H9 (cell line): ENCODE measurements at regions not wholly inside any gene's neighbourhood (a gene's known extent, or its start where the extent isn't known, plus 50 kb on each side); places are given as distances from the start of the nearest gene placed in this dataset.
A peak's percentile ranks its signal among the peaks of the same experiment; 100 is the strongest.
"Not testable (repeated sequence)": the region's sequence is repeated elsewhere in the genome, so short reads cannot be mapped to it uniquely, and the experiment has no call there.

Source experiments
- DNase-seq: peaks from one replicate; pipeline ENCODE4 v3.0.0-alpha.2; 2017
- H2AFZ ChIP-seq: one replicate; pipeline ENCODE4 v1.6.1; 2013; ENCODE audit warnings: mild to moderate bottlenecking, low read length, control low read depth, moderate library complexity
- H2AK5ac ChIP-seq: 2 replicates; pipeline ENCODE4 v1.6.1; 2013; ENCODE audit warnings: low read length, control low read depth, mixed read lengths; ENCODE audit not compliant: insufficient read length
- H2BK120ac ChIP-seq: one replicate; pipeline ENCODE4 v1.6.1; 2013; ENCODE audit warnings: low read depth, mild to moderate bottlenecking, low read length, control low read depth, inconsistent platforms; ENCODE audit not compliant: poor library complexity, severe bottlenecking
- H2BK12ac ChIP-seq: 2 replicates; pipeline ENCODE4 v1.6.1; 2013; ENCODE audit warnings: low read length, control low read depth, mixed read lengths, low read depth; ENCODE audit not compliant: insufficient read length
- H2BK15ac ChIP-seq: 2 replicates; pipeline ENCODE4 v1.6.1; 2013; ENCODE audit warnings: low read depth, low read length, control low read depth
- H2BK20ac ChIP-seq: one replicate; pipeline ENCODE4 v1.6.1; 2013; ENCODE audit warnings: low read depth, mild to moderate bottlenecking, low read length, control low read depth, inconsistent platforms; ENCODE audit not compliant: poor library complexity, severe bottlenecking
- H2BK5ac ChIP-seq: 2 replicates; pipeline ENCODE4 v1.6.1; 2013; ENCODE audit warnings: low read length, control low read depth, mixed read lengths; ENCODE audit not compliant: insufficient read length
- H3K14ac ChIP-seq: 2 replicates; pipeline ENCODE4 v1.6.1; 2013; ENCODE audit warnings: low read length, control low read depth; ENCODE audit not compliant: insufficient read depth
- H3K18ac ChIP-seq: 2 replicates; pipeline ENCODE4 v1.6.1; 2013; ENCODE audit warnings: low read depth, mild to moderate bottlenecking, mixed read lengths, low read length, control low read depth; ENCODE audit not compliant: insufficient read length
- H3K23ac ChIP-seq: 2 replicates; pipeline ENCODE4 v1.6.1; 2013; ENCODE audit warnings: low read length, control low read depth, mixed read lengths, low read depth; ENCODE audit not compliant: insufficient read length
- H3K23me2 ChIP-seq: 2 replicates; pipeline ENCODE4 v1.6.1; 2013; ENCODE audit warnings: low read depth, mild to moderate bottlenecking, mixed read lengths, low read length, control low read depth; ENCODE audit not compliant: insufficient read length, poor library complexity, severe bottlenecking
- H3K27ac ChIP-seq: 2 replicates; pipeline ENCODE4 v1.5.1; 2013; ENCODE audit warnings: low read length, control low read depth, mixed read lengths, low read depth; ENCODE audit not compliant: insufficient read length
- H3K27me3 ChIP-seq: 2 replicates; pipeline ENCODE4 v1.6.1; 2013; ENCODE audit warnings: low read length, control low read depth, inconsistent platforms; ENCODE audit not compliant: insufficient read depth
- H3K4ac ChIP-seq: 2 replicates; pipeline ENCODE4 v1.6.1; 2013; ENCODE audit warnings: low read depth, mild to moderate bottlenecking, control low read depth, inconsistent platforms, low read length, moderate library complexity
- H3K4me1 ChIP-seq: 2 replicates; pipeline ENCODE4 v1.6.1; 2013; ENCODE audit warnings: low read length, control low read depth, inconsistent platforms; ENCODE audit not compliant: insufficient read depth
- H3K4me2 ChIP-seq: 2 replicates; pipeline ENCODE4 v1.6.1; 2013; ENCODE audit warnings: low read length, control low read depth, mixed read lengths; ENCODE audit not compliant: insufficient read length, insufficient read depth
- H3K56ac ChIP-seq: 2 replicates; pipeline ENCODE4 v1.6.1; 2013; ENCODE audit warnings: low read depth, mild to moderate bottlenecking, mixed read lengths, low read length, control low read depth; ENCODE audit not compliant: insufficient read length
- H3K79me1 ChIP-seq: 2 replicates; pipeline ENCODE4 v1.6.1; 2013; ENCODE audit warnings: low read depth, mild to moderate bottlenecking, moderate library complexity, low read length, control low read depth, inconsistent platforms; ENCODE audit not compliant: insufficient read depth, poor library complexity, severe bottlenecking
- H3K79me2 ChIP-seq: 2 replicates; pipeline ENCODE4 v1.6.1; 2013; ENCODE audit warnings: low read length, control low read depth, inconsistent platforms; ENCODE audit not compliant: insufficient read depth
- H3K9ac ChIP-seq: 2 replicates; pipeline ENCODE4 v1.6.1; 2013; ENCODE audit warnings: low read length, control low read depth, mixed read lengths; ENCODE audit not compliant: insufficient read length; ENCODE audit errors: extremely low read depth
- H3K9me3 ChIP-seq: one replicate; pipeline ENCODE4 v1.6.1; 2013; ENCODE audit warnings: low read depth, low read length, inconsistent platforms; ENCODE audit not compliant: control insufficient read depth
- H3T11ph ChIP-seq: one replicate; pipeline ENCODE4 v1.6.1; 2013; ENCODE audit warnings: mild to moderate bottlenecking, low read length, control low read depth, inconsistent platforms
- H4K20me1 ChIP-seq: one replicate; pipeline ENCODE4 v1.6.1; 2013; ENCODE audit not compliant: control insufficient read depth, insufficient read length, insufficient read depth
- H4K5ac ChIP-seq: 2 replicates; pipeline ENCODE4 v1.6.1; 2013; ENCODE audit warnings: low read depth, mild to moderate bottlenecking, mixed read lengths, low read length, control low read depth; ENCODE audit not compliant: insufficient read length
- H4K8ac ChIP-seq: replicated peaks from 2 replicates; pipeline ENCODE4 v1.6.1; 2013; ENCODE audit warnings: low read length, control low read depth, mixed read lengths, low read depth; ENCODE audit not compliant: insufficient read length
- H4K91ac ChIP-seq: 2 replicates; pipeline ENCODE4 v1.6.1; 2013; ENCODE audit warnings: low read depth, mild to moderate bottlenecking, moderate library complexity, mixed read lengths, low read length, control low read depth; ENCODE audit not compliant: insufficient read length
- H3K27ac Mint-ChIP-seq, 3 experiments: 2 replicates in 2 of 3; 3 replicates in 1 of 3; pipeline ENCODE4 v1.8.0; 2020 to 2021; ENCODE audit warnings: mixed read lengths in 3 of 3, mild to moderate bottlenecking in 1 of 3, moderate library complexity in 1 of 3
- H3K27me3 Mint-ChIP-seq: 2 replicates; pipeline ENCODE4 v1.8.0; 2021; ENCODE audit warnings: low read depth, mild to moderate bottlenecking, moderate library complexity, mixed read lengths
- H3K36me3 Mint-ChIP-seq, 3 experiments: 2 replicates in 2 of 3; 3 replicates in 1 of 3; pipeline ENCODE4 v1.8.0; 2020 to 2021; ENCODE audit warnings: low read depth in 3 of 3, mixed read lengths in 3 of 3; ENCODE audit not compliant: insufficient read depth in 1 of 3
- H3K4me1 Mint-ChIP-seq, 2 experiments: 2 replicates each; pipeline ENCODE4 v1.8.0; 2020; ENCODE audit warnings: mixed read lengths in 2 of 2
- H3K4me3 Mint-ChIP-seq, 2 experiments: 2 replicates in 1 of 2; 3 replicates in 1 of 2; pipeline ENCODE4 v1.8.0; 2020 to 2021; ENCODE audit warnings: mild to moderate bottlenecking in 2 of 2, mixed read lengths in 2 of 2, moderate library complexity in 1 of 2
- H3K9me3 Mint-ChIP-seq, 2 experiments: 2 replicates in 1 of 2; 3 replicates in 1 of 2; pipeline ENCODE4 v1.8.0; 2020; ENCODE audit warnings: mild to moderate bottlenecking in 2 of 2, mixed read lengths in 2 of 2, moderate library complexity in 1 of 2
- CTCF ChIP-seq: fragments of 200-600 bp; sonication (generic); conservative IDR thresholded peaks from 3 replicates; pipeline ENCODE4 v1.8.0; 2021; ENCODE audit warnings: antibody characterized with exemption, mild to moderate bottlenecking
- WGBS: extraction: QIAGEN DNeasy Blood & Tissue Kit; methylation state at CpG from one replicate; pipeline ENCODE4 v1.1.7; 2013; ENCODE audit warnings: missing lambda C conversion rate, low lambda C conversion rate, mixed read lengths; ENCODE audit not compliant: insufficient read length; ENCODE audit errors: extremely low coverage; 5-methylcytosine and 5-hydroxymethylcytosine counted together

- H2AFZ ChIP-seq, H3K9ac ChIP-seq, H3K4ac ChIP-seq, H3K27me3 Mint-ChIP-seq, H3K18ac ChIP-seq, H3K4me1 ChIP-seq, H3K4me2 ChIP-seq, H4K5ac ChIP-seq, H3K79me1 ChIP-seq, H4K91ac ChIP-seq, H2BK15ac ChIP-seq, H3K27ac Mint-ChIP-seq, H4K20me1 ChIP-seq, H3K9me3 Mint-ChIP-seq, H3K23me2 ChIP-seq, H3K9me3 ChIP-seq, H3K14ac ChIP-seq, H2BK12ac ChIP-seq, H3K4me3 Mint-ChIP-seq, H4K8ac ChIP-seq, H2BK120ac ChIP-seq, H2AK5ac ChIP-seq, H3K23ac ChIP-seq, H3K56ac ChIP-seq, H3K79me2 ChIP-seq, H3T11ph ChIP-seq, H2BK5ac ChIP-seq, H3K27me3 ChIP-seq, H3K36me3 Mint-ChIP-seq, H2BK20ac ChIP-seq, H3K27ac ChIP-seq: not testable (repeated sequence)
- peak; percentile 66 for DNase-seq
- TF ChIP-seq CTCF: peak; percentile 57
- H3K4me1 Mint-ChIP-seq: peaks cover 9 to 14% of the 10 kb centered on the region in 2 experiments
- WGBS: no CpG with 5 or more reads among the region's 11 CpGs
Observed at GRCh38 chr1:242936725-242937124, 318.4 kb downstream of the CEP170 start.

GRCh38 chr1:242924717-242925116, 330.4 kb downstream of the CEP170 start:
- not testable (repeated sequence) for H2BK5ac ChIP-seq, H3K23ac ChIP-seq, H2AFZ ChIP-seq, H3K23me2 ChIP-seq, H3K56ac ChIP-seq, H3K4ac ChIP-seq, H3K4me1 ChIP-seq, H3K9me3 Mint-ChIP-seq, H3K27me3 Mint-ChIP-seq, H3K79me2 ChIP-seq, H2BK12ac ChIP-seq, H2AK5ac ChIP-seq, H4K8ac ChIP-seq, H3K4me3 Mint-ChIP-seq, H3K27me3 ChIP-seq, H3K4me2 ChIP-seq, H3K18ac ChIP-seq, H3K4me1 Mint-ChIP-seq, H3T11ph ChIP-seq, H3K9ac ChIP-seq, H2BK15ac ChIP-seq, H4K91ac ChIP-seq, H3K14ac ChIP-seq, H3K79me1 ChIP-seq, H2BK120ac ChIP-seq, H3K27ac ChIP-seq, H2BK20ac ChIP-seq, H3K36me3 Mint-ChIP-seq, H4K20me1 ChIP-seq, H4K5ac ChIP-seq, DNase-seq, H3K9me3 ChIP-seq
- peak overlapping the region in 1 of 3 experiments; percentile 49; a peak in 1 of 7 replicates for H3K27ac Mint-ChIP-seq
- no CpG with 5 or more reads among the region's 6 CpGs for WGBS
